ENCODE measurements at regions not wholly inside any gene's neighbourhood (a gene's known extent, or its start where the extent isn't known, plus 50 kb on each side); places are given as distances from the start of the nearest gene placed in this dataset.
"Not testable (repeated sequence)": the region's sequence is repeated elsewhere in the genome, so short reads cannot be mapped to it uniquely, and the experiment has no call there.

DNA sequence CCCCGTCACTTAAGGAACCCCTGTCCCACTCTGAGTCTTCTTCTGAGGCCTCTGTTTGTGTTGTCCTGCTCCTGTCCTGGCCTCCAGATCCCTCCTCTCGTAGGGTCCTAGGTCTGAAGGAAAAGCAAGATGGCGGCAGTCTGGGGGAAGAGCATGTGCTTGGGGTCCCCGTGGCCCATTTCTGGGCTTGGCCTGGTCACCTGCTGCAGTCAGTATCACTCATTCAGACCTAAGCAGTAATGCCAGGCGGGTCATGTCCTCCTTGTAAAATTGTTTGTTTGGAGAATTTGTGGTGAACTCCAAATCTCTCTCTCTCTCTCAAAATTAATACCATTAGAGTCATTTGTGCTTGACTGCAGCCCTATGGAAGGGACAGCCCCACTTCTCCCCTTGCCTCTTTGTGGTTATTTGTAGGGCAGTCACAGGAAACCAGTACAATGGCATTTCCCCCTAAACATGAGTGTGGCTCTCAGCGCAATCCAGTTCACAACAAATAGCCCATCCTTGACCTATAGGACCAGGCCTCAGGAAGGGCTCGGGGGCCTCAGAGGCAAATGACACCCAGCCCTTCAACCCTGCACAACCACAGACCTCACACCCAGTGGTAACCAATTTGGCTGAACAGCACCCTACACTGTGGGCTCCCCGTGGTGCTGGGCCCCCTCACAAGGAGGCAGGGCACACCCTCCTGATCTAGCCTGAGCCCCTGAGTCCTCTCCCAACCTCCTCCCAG lies 173.5 kb downstream of the OR4M2 start:
- ATAC-seq (no peak), DNase-seq (no peak)
- TF ChIP-seq, protein P1, sequence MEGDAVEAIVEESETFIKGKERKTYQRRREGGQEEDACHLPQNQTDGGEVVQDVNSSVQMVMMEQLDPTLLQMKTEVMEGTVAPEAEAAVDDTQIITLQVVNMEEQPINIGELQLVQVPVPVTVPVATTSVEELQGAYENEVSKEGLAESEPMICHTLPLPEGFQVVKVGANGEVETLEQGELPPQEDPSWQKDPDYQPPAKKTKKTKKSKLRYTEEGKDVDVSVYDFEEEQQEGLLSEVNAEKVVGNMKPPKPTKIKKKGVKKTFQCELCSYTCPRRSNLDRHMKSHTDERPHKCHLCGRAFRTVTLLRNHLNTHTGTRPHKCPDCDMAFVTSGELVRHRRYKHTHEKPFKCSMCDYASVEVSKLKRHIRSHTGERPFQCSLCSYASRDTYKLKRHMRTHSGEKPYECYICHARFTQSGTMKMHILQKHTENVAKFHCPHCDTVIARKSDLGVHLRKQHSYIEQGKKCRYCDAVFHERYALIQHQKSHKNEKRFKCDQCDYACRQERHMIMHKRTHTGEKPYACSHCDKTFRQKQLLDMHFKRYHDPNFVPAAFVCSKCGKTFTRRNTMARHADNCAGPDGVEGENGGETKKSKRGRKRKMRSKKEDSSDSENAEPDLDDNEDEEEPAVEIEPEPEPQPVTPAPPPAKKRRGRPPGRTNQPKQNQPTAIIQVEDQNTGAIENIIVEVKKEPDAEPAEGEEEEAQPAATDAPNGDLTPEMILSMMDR (IDR thresholded peaks at IDR 0.05), result no peak
- TF ChIP-seq POLR2A (IDR thresholded peaks at IDR 0.05), result no peak
- Histone ChIP-seq H3K4me3 (no peak overlapping the region), H3K9me3 (no peaks in the 10 kb centered on the region), H3K36me3 (no peaks in the 10 kb centered on the region), H3K27ac (peak overlapping the region; percentile 22 to 82 (median 81)), H3K27me3 (no peaks in the 10 kb centered on the region), H3K4me1 (peaks cover 0 to 62% (median 20%) of the 10 kb centered on the region in 4 donors)
- WGBS (ENCODE audit: insufficient coverage, low coverage, low lambda C conversion rate, missing lambda C conversion rate), result 49% methylated on average over 4 of the region's 8 CpGs
- intact Hi-C loops (cut with DNase I), result loop anchor here in 1 of 2 donors (10.0 kb wide), 1 partner anchor 1849 kb away; no protein-coding TSS in a partner anchor

DNA sequence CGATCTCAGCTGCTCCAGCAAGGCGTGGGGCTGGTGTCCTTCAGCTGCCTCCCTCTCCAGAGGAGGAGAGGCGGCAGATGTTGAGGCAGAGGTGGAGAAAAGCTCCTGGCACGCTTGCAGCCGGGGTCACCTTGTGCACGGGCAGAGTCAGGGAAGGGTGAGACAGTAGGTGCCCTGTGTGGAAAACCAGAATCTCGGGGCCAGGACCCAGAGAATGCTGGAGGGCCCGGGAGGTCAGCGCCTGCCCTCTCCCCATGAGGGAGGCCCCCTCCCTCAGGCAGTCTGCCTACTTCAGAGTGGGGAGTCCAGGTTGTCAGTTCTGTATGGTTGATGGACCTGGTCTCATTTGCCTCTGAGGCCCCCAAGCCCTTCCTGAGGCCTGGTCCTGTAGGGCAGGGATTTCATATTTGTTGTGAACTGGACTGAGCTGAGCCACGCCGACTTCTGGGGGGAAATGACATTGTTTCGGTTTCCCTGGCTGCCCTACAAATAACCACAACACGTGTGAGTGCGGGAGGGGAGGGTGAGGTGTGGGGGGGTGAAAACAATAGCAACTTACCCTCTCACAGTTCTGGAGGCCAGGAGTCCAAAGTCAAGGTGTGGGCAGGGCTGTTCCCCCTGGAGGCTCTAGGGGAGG lies 174.2 kb downstream of the OR4M2 start:
- H3K4me1 ChIP-seq, result peaks cover 0 to 63% (median 20%) of the 10 kb centered on the region in 4 donors
- H3K4me3 ChIP-seq, H3K36me3 ChIP-seq, DNase-seq, ATAC-seq, H3K27me3 ChIP-seq, H3K9me3 ChIP-seq: not testable (repeated sequence)
- H3K27ac ChIP-seq, result peak overlapping the region in 2 of 3 donors; percentile 81 to 82
- WGBS (ENCODE audit: insufficient coverage, low coverage, low lambda C conversion rate, missing lambda C conversion rate), result 58% methylated on average over 7 of the region's 14 CpGs
- intact Hi-C loops (cut with DNase I), result loop anchor here in 1 of 2 donors (10.0 kb wide), 1 partner anchor 1850 kb away; no protein-coding TSS in a partner anchor

DNA sequence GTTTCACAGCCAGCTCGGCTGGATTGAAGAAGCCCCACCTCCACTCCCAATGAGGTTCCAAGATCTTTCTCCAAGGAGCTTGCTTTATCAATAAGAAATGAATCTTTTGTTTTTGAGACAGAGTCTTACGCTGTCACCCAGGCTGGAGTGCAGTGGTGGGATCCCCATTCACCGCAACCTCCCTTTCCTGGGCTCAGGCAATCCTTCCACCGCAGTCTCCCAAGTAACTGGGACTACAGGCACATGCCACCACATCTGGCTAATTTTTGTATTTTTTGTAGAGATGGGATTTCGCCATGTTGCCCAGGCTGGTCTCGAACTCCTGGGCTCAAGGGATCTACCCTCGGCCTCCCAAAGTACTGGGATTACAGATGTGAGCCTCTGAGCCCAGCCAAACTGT lies 175.3 kb downstream of the OR4M2 start:
- WGBS (ENCODE audit: insufficient coverage, low coverage, low lambda C conversion rate, missing lambda C conversion rate), result 65% methylated on average over 5 of the region's 7 CpGs
- DNase-seq, H3K4me3 ChIP-seq, H3K27me3 ChIP-seq, ATAC-seq, H3K36me3 ChIP-seq, H3K9me3 ChIP-seq: not testable (repeated sequence)
- intact Hi-C loops (cut with DNase I), result loop anchor here in 1 of 2 donors (10.0 kb wide), 1 partner anchor 1851 kb away; no protein-coding TSS in a partner anchor
- H3K27ac ChIP-seq, result peak overlapping the region in 1 of 3 donors; percentile 75
- peaks cover 0 to 58% (median 23%) of the 10 kb centered on the region in 4 donors for H3K4me1 ChIP-seq

DNA sequence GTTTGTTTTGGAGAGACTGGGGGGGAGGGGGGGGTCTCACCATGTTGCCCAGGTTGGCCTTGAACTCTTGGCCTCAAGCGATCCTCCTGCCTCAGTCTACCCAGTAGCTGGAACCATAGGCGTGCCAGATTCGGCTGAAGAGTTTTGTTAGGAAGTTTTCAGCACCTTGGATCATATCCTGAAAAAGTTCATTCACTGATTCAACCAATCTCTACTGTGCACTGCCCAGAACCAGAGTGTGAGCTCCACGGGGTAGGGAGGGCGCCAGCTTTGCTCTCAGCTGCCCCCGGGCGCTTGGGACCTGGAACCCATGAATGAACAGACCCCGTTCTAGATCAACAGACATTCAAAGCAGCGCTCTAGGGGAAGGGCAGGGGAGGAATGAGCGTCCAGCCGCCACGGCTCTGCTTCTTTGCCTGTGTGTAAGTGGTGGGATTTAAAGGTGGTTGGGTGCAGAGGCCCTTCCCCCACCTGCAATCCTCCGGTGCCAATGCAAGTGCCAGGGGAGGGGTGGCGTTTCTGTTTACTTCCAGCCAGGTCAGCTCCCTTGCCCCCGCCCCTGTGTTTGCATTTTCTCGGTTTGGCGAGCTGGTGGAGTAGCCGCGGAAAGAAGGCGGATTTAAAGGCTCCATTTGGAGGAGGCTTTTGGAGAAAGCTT lies 176.2 kb downstream of the OR4M2 start:
- intact Hi-C loops (cut with DNase I), result loop anchor here in 1 of 2 donors (10.0 kb wide), 1 partner anchor 1852 kb away; no protein-coding TSS in a partner anchor
- H3K9me3 ChIP-seq, H3K36me3 ChIP-seq, H3K27me3 ChIP-seq: not testable (repeated sequence)
- DNase-seq (peak; percentile 58 to 97 (median 89)), ATAC-seq (peak; percentile 37 to 69 (median 58))
- H3K4me3 ChIP-seq, result peak overlapping the region in 2 of 3 donors; percentile 19 to 50
- peak overlapping the region in 2 of 3 donors; percentile 69 to 75 for H3K27ac ChIP-seq
- WGBS (ENCODE audit: insufficient coverage, low coverage, low lambda C conversion rate, missing lambda C conversion rate), result 41% methylated on average over 9 of the region's 20 CpGs
- H3K4me1 ChIP-seq, result peaks cover 0 to 51% (median 20%) of the 10 kb centered on the region in 4 donors

DNA sequence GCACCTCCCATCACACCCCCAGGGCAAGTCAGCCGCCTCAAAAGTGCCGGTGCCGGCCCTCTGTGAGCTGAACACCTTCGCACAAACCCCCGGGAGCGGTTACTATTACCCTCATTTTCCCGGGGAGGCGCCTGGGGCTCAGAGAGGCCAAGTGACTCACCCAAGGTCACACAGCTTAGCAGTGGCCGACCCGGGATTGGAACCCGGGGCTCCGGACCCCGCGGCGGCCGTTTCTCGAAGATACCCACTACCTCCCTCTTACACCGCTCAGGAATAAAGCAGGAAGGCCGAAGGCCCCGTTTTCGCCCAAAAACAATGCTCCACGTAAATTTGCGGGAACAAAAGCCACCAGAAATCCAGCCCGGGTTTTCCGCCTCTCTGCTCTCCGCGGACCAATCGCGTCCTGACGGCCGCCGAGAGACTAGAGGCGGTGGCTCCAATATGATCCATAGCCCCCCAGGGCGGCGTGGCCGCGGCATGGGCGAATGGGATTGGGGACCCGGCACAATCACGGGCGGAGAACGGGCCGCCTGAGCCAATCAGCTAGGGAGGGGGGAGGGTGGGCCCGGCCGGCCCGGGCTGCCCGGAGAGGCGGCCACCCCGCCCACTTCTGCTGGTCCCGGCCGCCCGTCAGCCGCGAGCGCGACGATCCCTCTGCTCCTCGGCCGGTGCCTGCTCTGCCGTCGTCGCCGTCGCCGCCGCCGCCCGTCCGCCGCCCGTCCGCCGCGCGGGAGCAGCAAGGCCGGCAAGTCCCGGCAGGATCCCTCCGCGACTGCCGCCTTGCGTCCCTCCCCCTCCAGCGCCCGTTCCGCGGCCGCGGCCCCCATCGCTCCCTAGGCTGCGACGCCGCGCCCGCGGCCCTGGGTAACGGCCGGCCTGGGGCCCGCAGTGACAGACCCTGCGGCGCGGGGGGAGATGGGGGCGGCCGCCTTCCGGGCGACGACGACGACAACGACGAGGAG lies 177.0 kb downstream of the OR4M2 start:
- peak overlapping the region in 2 of 3 donors; percentile 19 to 50 for H3K4me3 ChIP-seq
- intact Hi-C loops (cut with DNase I), result loop anchor here in 1 of 2 donors (10.0 kb wide), 1 partner anchor 1853 kb away; no protein-coding TSS in a partner anchor
- no peaks in the 10 kb centered on the region for H3K9me3 ChIP-seq
- H3K4me1 ChIP-seq, result peaks cover 0 to 44% (median 20%) of the 10 kb centered on the region in 4 donors
- peak overlapping the region in 2 of 3 donors; percentile 69 to 75 for H3K27ac ChIP-seq
- H3K27me3 ChIP-seq, result no peaks in the 10 kb centered on the region
- DNase-seq (peak; percentile 41 to 91 (median 87)), ATAC-seq (peak in 1 of 4 donors; percentile 58)
- 68% methylated on average over 8 of the region's 109 CpGs for WGBS (ENCODE audit: insufficient coverage, low coverage, low lambda C conversion rate, missing lambda C conversion rate)
- no peaks in the 10 kb centered on the region for H3K36me3 ChIP-seq
- TF ChIP-seq POLR2A (IDR thresholded peaks at IDR 0.05), result no peak
- TF ChIP-seq, protein P1 (IDR thresholded peaks at IDR 0.05), result no peak

Data from right lobe of liver (tissue), 6 donors.